CD4-positive, alpha-beta T cell treated with Interleukin-6 for 4 hours (primary cell): ENCODE measurements at regions not wholly inside any gene's neighbourhood (a gene's known extent, or its start where the extent isn't known, plus 50 kb on each side); places are given as distances from the start of the nearest gene placed in this dataset.
"Not testable (repeated sequence)": the region's sequence is repeated elsewhere in the genome, so short reads cannot be mapped to it uniquely, and the experiment has no call there.

ENCODE experiments used
- DNase-seq: peaks from one replicate; pipeline ENCODE4 v3.0.0-alpha.2; 2020; ENCODE audit warnings: mixed read lengths

DNA sequence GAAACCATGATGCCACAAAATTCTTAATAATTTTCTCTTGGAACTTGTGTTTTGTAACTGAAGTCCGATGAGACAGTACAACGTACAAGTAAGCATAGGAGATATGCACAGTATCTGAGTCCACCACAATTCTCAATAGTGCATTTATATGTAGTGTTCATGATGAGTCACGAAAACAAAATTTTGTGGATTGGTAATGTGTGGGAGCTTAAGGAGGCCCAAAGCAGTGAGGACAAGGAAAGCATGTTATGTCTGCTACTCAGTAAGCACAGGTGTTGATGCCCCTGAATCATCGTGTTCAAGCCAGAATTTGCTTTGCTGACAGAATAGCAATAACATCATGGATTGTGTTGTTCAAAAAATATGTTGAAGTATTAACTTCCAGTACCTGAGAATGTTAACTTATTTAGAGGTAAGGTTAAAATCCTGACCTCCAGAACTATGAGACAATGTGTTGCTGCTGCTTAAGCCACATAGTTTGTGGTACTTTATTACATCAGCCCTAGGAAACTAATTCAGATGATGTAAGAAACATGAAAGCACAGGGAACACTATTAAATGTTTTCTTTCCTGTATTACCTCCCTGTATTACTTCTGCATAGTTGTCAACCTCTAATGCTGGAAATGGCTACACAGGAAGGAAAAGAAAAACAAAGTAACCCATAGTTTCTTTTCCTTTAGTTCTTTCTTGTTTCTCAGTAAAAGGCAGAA is 201.3 kb downstream of the SLITRK6 start:
- no peak for DNase-seq

DNA sequence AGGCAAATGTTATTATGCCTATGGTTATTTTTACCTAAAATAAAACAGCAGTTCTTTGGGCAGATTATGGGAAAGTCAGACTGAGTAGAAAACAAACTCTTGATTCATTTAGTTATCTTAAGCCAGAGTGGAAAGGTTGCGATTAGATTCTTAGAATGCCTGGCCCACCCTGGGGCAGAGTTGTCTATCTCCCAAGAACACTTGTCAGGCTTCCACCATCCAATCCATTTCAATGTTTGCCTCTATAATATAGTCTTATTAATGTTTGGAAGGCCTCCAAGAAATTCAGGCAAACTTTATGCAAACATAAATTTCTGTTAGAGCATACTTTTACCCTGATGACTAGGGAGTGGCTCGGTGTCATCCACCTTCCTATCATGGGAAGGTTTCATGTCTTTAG is 207.0 kb downstream of the SLITRK6 start:
- no peak for DNase-seq

DNA sequence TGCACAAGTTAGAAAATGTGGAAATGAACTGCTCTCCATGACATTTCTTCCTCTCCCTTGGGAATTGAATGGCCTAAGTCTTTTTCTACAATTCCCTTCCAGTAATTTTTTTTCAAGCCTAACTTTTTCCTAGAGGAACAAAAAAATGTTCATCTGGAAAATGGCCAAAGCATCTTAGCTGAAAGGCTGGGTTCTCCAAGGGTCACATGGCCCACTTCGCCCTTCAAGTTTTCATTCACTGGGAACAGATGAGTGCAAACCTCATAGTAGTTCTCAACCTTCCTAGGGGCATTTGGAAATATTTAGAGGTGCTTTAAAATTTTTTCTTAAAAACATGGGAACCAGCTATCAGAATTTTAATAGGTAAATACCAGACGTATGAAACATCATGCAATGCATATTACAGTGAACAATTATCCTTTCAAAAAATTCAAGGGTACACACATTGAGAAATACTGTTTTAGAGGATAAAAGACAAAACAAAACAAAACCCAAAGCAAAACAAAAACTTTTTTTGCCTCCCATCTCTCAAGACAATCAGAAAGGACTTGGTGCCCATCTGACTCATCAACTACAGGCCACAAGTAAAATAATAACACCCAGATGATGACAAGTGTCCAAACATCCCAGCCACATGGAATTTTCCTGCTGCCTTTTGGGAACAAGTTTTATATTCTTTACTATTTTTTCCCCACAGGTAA is 208.8 kb downstream of the SLITRK6 start:
- no peak for DNase-seq

DNA sequence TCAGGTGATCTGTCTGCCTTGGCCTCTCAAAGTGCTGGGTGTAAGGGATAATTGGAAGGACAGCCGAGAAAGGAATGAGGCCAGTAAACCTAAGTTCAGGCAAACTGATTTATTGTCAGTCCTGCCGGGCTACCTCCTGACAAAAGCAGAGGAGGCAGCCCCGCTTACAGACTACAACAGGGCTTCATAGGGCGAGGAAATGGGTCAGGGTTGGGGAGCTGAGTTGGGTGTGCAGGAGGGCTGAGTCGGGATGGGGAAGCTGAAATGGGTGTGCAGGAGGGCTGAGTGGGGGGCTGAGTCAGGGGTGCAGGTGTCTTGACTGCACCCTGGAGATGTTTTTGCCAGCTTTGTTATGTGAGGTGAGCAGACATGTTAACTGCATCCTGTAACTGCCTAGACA is 210.2 kb downstream of the SLITRK6 start:
- DNase-seq, result no peak

DNA sequence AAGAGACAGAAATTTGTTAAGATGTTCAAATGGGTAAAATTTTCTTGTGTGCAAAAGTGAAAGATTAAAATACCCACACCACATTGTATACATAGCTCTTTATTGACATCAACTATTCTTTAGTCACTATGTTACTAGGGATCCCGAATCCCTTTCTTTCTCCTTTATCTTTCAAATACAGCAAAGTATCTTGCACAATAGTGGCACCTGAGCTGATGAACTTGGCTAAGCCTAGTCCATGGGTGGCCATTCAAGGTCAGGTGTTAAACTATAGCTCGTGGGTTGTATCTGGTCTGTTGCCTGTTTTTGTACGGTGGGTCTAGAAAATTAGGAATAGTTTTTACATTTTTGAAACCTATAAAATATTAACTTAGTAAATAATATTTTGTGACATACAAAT is 210.9 kb downstream of the SLITRK6 start:
- no peak for DNase-seq

DNA sequence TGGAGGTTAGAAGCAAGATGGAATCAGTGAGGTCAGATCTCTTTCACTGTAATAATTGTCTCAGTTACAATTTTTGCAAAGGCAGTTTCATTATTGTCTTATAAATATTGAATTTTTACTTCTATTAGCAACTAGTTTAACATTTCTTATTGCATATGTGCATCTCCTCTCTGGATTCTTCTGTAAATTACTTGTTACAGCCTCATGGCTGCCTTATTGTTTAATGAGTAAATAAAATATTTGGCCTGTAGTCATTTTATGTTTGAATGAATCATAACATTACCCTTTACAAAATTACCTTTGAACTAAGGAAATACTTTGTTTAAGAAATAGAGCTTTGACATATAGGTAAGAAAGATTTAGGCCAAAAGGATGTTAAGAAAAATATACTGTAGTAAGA is 212.4 kb downstream of the SLITRK6 start:
- DNase-seq, result no peak

DNA sequence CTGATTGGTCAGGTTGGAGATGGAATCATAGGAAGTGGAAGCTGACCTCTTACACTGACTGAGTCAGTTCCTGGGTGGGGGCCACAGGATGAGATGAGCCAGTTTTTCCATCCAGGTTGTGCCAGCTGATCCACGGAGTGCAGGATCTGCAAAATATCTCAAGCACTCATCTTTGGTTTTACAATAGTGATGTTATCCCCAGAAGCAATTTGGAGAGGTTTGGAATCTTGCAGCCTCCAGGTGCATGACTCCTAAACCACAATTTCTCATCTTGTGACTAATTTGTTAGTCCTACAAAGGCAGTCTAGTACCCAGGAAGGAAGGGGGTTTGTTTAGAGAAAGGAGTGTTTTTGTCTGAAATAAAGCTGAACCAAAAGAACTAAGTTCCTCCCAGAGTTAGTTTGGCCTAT is 212.8 kb downstream of the SLITRK6 start:
- DNase-seq, result no peak

DNA sequence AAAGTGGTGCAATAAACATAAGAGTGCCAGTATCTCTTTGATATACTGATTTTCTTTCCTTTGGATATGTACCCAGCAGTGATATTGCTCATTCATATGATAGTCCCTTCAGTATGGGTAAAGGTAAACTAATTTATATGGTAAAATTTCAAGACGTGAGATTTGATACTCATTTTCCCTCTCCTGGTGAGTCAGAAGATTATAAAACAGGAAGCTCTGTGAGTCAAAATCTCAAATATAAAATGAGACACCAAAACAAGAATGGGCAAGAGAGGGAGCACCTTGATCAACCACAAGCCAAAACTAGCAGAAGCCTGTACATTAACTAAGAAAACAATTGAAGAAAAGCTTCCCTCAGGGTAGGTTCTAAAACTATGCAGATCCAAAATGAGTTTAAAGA is 216.3 kb downstream of the SLITRK6 start:
- DNase-seq, result no peak

DNA sequence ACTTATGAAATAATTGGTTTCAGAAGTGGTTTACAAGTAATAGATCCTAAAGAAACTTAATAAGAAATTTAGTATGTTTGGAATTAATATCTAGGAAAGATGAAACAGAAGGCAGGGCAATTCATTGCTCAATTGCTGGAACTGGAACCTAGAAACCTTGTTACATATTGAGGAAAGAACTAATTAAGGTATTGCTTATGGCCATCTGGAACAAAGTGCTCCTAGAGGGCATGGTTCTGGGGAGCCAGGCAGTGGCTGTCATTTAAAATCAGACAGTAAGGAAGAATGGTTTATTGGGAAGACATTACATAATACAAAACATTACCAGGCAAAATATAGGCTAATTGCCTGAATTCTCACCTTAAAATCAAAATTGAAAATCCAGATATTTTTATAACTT is 224.1 kb downstream of the SLITRK6 start:
- DNase-seq, result no peak

DNA sequence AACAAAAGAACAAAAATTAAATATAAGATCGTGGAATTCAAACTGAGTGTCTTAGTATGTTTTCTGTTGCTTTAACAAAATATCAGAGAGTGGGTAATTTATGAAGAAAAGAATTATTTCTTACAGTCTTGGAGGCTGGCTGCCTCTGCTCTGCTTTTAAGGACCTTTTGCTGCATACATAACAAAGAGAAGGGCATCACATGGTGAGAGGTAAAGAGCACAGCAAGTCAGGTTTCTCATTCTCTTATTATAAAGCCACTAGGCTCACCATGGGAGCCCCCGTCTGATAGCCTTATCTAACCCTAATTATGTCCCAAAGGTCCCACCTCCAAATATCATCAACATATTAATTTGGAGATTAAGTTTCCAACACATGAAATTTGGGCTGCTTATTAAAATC is 231.3 kb downstream of the SLITRK6 start:
- no peak for DNase-seq

DNA sequence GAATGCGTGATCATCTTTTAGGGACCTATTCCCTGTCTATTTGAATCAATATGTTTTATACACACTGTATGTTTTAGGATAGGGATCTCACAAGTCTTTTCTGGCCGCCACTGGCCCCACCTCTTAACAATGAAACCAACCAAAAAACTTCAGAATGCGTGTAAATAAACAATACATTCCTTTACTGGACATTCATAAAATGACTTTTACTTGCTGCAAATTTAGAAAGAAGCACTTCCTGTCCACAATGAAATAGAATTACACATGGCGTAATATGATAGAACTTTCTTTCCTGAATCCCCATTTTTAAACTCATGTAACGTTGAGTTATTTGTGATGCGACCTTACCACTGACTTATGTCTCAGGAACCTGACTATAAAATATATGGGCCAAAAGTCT is 233.6 kb downstream of the SLITRK6 start:
- DNase-seq, result no peak

DNA sequence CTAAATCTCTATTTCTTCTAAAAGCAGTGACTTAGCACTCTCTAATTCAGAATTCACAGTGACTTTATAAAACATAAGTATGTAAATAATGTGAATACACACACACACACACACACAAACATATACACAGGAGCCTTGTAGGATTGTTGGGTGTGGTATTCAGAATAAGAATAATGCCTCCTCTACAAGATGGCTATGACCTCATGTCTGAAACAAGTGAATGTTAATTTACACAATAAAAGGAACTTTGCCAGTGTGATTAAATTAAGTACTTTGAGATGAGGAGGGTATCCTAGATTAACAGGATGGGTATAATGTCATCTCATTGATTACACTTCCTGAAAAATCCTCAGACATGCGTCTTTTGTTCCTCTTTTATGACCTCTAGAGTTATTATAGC is 234.6 kb downstream of the SLITRK6 start:
- no peak for DNase-seq

DNA sequence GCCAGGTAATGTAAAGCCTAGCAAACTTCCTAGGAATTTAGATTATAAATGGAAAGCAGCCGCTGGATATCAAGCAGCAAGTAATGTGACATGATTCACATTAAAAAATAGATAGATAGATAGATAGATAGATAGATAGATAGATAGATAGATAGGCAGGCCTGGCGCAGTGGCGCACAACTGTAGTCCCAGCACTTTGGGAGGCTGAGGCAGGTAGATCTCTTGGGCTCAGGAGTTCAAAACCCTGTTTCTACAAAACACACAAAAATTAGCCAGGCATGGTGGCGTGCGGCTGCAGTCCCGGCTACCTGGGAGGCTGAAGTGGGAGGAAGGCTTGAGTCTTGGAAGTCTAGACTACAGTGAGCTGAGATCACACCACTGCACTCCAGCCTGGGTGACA is 236.9 kb downstream of the SLITRK6 start:
- no peak for DNase-seq

DNA sequence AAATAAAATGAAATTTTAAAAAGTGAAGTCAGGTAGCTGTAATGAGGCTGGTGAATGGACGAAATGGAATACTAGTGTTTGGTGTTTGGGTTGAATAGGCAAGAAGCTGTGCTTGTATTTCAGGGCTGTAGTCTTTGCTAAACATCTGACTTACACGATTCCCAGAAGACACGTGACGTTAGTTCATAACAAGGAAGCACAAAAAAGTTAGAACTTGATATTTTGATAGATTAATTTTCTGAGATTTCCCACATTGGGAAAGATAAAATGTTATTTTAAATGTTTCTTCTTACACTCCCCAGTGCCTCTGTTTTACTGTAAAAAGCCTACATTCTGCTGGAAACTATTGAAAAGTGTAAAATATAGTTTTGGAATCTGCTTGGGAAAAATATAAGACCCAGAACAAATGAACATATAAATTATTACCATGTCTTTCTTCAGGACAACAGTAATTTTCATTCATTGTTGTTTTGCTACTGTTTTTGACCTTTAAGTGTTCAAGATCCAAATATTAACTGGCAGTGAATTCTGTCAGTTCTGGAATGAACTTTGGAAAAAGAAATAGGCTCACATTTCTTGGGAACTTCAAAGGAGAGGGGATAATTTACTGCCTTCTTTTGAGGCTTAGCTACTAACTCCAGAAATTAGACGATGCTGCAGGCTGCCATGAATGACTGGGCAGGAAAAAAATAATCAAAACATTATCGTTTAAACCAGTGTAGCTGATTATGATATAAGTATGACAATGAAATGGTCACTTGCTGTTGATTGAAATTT is 241.3 kb downstream of the SLITRK6 start:
- DNase-seq, result no peak

DNA sequence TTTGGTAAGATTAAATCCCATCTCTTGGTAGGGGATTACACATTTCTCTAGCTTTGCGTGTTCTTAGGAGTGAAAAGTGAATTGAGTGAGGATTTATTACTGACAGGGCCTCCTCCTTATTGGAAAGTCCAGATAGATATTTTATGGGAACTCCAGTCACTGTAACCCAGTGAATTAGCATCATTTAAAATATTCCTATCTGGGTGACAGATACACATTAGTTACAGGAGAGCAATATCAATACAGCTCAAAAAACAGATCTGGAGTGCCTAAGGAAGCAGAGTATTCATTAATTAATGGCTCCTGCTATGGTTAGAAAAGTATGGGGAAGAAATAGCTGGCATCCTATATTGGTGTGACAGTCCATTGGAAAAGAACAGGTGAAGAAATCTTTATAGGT is 248.2 kb downstream of the SLITRK6 start:
- no peak for DNase-seq

DNA sequence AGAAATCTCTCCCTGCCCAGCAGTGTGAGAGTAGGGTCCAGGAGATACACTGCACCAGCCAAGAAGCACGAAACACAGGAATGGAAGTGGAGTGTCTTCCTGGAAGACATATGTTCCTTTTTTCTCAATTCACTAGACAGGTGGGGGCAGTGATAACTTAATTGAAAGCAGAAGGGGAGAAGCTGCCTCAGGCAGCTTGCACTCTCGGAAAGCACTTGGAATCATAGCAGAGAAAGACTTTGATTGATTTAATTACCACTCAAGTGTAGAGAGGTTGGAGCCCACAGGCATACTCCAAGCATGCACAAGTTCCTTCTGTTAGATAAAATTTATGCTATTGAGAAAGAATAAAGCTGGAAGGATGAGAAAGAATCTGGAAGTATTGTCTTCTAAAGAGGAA is 249.4 kb downstream of the SLITRK6 start:
- DNase-seq, result no peak

DNA sequence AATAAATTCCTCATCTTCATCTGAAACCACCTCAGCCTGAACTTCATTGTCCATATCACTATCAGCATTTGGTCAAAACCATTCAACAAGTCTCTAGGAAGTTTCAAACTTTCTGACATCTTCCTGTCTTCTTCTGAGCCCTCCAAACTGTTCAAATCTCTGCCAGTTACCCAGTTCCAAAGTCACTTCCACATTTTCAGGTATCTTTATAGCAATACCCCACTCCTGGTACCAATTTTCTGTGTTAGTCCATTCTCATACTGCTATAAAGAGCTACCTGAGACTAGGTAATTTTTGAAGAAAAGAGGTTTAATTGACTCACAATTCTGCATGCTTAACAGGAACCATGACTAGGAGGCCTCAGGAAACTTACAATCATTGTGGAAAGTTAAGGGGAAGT is 250.4 kb downstream of the SLITRK6 start:
- DNase-seq, result not testable (repeated sequence)

DNA sequence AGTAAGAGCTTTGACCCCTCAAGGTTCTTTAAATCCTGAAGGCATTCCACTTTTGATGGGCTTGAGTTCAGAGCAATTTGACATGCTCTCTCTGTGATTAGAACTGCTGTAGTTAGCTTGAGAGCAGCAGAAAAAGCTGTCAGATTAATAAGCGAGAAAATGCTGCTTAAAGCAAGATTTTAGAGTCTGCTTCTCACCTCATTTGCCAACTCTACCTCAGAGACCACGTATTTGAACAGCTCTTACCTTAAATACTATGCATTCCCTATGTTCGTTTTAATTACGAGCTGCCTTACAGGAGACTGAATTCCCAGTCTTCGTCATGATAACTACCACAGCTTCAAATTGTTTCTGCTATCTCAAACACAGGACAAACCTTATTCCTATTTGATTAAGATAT is 253.4 kb downstream of the SLITRK6 start:
- DNase-seq, result no peak

DNA sequence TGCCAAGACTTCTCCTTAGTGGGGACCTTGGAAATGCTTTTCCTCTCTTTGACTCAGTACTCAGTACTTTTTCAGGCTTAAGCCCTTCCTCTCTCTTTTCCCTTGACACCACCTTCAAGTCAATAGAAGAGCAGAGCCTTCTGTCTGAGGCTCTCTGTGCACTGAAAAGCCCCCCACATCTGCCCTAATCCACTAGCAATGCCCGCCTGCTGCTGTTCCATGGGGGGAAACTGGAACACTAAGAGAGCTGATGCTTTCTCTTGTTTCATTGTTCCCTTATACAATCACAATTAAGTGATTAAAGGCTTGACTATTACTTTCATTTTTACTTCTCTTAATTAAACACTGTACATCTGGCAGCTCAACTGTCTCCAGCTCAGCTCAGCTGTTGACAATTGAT is 254.5 kb downstream of the SLITRK6 start:
- DNase-seq, result no peak

DNA sequence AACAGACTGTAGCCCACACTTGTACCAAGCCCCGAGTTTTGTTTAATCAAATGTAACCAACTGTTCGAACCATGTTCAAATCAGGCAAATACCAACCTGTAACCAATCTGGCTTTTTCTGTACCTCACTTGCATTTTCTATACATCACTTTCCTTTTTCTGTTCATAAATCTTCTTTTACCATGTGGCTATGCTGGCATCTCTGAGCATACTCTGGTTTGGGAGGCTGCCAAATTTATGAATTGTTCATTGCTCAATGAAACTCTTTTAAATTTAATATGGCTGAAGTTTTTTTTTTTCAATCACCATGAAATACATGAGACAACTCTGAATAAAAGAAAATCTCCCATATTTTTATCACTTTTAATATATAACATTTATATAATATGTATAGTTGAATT is 256.1 kb downstream of the SLITRK6 start:
- no peak for DNase-seq

DNA sequence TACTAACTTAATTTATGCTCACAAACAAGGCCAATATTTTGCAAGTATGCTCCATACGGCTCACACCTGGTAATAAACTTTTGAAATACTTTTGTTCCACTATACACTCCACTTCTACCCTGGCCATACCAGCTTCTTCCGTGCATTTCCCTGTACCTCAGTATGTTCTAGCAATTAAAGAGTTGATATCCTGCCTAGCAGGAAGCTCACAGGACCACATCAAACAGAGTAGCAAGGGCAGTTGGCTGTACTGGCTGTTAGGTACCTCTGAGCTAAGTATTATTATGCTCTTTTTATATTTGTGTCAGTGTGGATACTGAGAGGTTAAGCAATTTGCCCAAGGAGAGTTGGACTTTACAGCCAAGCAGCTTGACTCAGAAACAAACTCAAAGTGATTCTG is 257.7 kb downstream of the SLITRK6 start:
- no peak for DNase-seq

DNA sequence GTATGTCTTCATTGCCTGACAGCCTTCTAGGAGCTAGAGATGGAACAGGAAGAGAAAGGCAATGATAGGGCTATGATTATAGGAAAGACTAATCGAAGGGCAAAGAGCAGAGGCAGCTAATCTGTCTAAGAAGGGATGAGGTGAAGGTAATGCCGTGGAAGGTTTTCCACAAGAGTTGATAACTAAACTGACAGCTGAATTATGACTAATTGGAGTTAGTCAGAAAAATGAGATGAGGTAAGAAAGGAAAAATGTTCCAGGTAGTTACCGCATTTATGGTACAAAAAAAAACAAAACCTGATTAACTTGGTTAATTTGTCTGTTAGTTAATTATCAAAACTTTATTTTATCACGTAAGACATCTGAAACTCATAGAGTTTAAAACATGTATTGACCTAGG is 260.3 kb downstream of the SLITRK6 start:
- DNase-seq, result no peak

DNA sequence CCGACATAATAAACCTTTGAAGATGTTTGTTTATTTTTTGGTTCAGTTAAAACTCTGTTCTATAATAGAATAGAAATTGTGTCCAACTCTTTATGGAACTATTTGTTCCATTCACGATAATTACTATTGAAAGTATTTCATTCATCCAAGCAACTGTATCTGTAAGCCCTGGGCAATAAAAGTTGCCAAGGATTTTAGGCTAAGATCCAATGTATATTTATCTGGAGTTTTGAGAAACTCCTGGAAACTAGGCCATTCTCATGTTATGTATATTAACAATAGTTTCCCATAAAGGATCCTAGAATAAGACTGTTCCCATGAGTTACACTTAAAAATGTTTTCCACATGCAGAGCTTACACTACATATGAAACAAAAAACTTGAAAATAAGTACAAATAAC is 261.6 kb downstream of the SLITRK6 start:
- no peak for DNase-seq

DNA sequence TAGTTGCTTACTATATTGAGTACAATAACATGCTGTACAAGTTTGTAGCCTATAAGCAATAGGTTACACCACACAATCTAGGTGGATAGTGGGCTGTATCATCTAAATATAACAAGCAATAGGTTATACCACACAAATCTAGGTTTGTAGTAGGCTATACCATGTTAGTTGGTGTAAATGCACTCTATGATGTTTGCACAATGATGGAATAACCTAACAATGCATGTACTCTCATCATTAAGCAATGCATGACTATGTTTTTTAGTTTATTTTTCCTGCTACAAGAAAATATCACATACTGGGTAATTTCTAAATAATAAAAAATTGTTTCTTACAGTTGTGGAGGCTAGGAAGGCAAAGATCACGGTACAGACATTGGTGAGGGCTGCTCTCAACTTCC is 262.5 kb downstream of the SLITRK6 start:
- no peak for DNase-seq
